DOHH2 (cell line): ENCODE measurements at regions not wholly inside any gene's neighbourhood (a gene's known extent, or its start where the extent isn't known, plus 50 kb on each side); places are given as distances from the start of the nearest gene placed in this dataset.

ENCODE experiments used
- EZH2phosphoT487 ChIP-seq: fragments of 200-600 bp; sonication (generic); IDR thresholded peaks from 2 replicates; pipeline ENCODE4 v1.6.1; 2017; ENCODE audit warnings: borderline replicate concordance, mild to moderate bottlenecking, antibody characterized with exemption, low read length, moderate library complexity, mixed read lengths
- TF ChIP-seq, protein P1 (sequence below): fragments of 200-600 bp; sonication (generic); IDR thresholded peaks from one replicate; pipeline ENCODE4 v1.5.1; 2014; ENCODE audit warnings: antibody characterized with exemption, mild to moderate bottlenecking, low read depth, low read length; ENCODE audit not compliant: poor library complexity, severe bottlenecking

DNA sequence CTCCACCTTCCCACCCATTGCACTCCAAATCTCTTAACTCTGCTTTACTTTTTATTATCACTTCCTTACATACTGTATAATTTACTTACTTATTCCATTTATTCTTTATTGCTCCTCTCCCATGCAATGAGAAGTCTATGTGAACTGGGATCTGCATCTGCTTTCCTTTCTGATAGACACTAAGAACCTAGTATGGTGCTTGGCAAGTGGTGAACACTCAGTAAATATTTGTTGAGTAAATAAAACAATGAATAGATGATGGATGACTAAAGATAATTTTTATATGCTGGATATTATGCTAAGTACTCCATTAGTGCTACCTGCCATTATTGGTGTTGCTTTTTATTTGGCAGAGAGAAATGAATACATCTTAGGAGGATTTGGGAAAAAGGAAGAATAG is 151.0 kb downstream of the TPH2 start:
- TF ChIP-seq, protein P1, sequence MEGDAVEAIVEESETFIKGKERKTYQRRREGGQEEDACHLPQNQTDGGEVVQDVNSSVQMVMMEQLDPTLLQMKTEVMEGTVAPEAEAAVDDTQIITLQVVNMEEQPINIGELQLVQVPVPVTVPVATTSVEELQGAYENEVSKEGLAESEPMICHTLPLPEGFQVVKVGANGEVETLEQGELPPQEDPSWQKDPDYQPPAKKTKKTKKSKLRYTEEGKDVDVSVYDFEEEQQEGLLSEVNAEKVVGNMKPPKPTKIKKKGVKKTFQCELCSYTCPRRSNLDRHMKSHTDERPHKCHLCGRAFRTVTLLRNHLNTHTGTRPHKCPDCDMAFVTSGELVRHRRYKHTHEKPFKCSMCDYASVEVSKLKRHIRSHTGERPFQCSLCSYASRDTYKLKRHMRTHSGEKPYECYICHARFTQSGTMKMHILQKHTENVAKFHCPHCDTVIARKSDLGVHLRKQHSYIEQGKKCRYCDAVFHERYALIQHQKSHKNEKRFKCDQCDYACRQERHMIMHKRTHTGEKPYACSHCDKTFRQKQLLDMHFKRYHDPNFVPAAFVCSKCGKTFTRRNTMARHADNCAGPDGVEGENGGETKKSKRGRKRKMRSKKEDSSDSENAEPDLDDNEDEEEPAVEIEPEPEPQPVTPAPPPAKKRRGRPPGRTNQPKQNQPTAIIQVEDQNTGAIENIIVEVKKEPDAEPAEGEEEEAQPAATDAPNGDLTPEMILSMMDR, result no peak
- no peak for TF ChIP-seq EZH2phosphoT487
